H9 (cell line): ENCODE measurements at regions not wholly inside any gene's neighbourhood (a gene's known extent, or its start where the extent isn't known, plus 50 kb on each side); places are given as distances from the start of the nearest gene placed in this dataset.

Experiments
- DNase-seq: peaks from one replicate; pipeline ENCODE4 v3.0.0-alpha.2; 2017
- H2AFZ ChIP-seq: one replicate; pipeline ENCODE4 v1.6.1; 2013; ENCODE audit warnings: mild to moderate bottlenecking, low read length, control low read depth, moderate library complexity
- H2AK5ac ChIP-seq: 2 replicates; pipeline ENCODE4 v1.6.1; 2013; ENCODE audit warnings: low read length, control low read depth, mixed read lengths; ENCODE audit not compliant: insufficient read length
- H2BK120ac ChIP-seq: one replicate; pipeline ENCODE4 v1.6.1; 2013; ENCODE audit warnings: low read depth, mild to moderate bottlenecking, low read length, control low read depth, inconsistent platforms; ENCODE audit not compliant: poor library complexity, severe bottlenecking
- H2BK12ac ChIP-seq: 2 replicates; pipeline ENCODE4 v1.6.1; 2013; ENCODE audit warnings: low read length, control low read depth, mixed read lengths, low read depth; ENCODE audit not compliant: insufficient read length
- H2BK15ac ChIP-seq: 2 replicates; pipeline ENCODE4 v1.6.1; 2013; ENCODE audit warnings: low read depth, low read length, control low read depth
- H2BK20ac ChIP-seq: one replicate; pipeline ENCODE4 v1.6.1; 2013; ENCODE audit warnings: low read depth, mild to moderate bottlenecking, low read length, control low read depth, inconsistent platforms; ENCODE audit not compliant: poor library complexity, severe bottlenecking
- H2BK5ac ChIP-seq: 2 replicates; pipeline ENCODE4 v1.6.1; 2013; ENCODE audit warnings: low read length, control low read depth, mixed read lengths; ENCODE audit not compliant: insufficient read length
- H3K14ac ChIP-seq: 2 replicates; pipeline ENCODE4 v1.6.1; 2013; ENCODE audit warnings: low read length, control low read depth; ENCODE audit not compliant: insufficient read depth
- H3K18ac ChIP-seq: 2 replicates; pipeline ENCODE4 v1.6.1; 2013; ENCODE audit warnings: low read depth, mild to moderate bottlenecking, mixed read lengths, low read length, control low read depth; ENCODE audit not compliant: insufficient read length
- H3K23ac ChIP-seq: 2 replicates; pipeline ENCODE4 v1.6.1; 2013; ENCODE audit warnings: low read length, control low read depth, mixed read lengths, low read depth; ENCODE audit not compliant: insufficient read length
- H3K23me2 ChIP-seq: 2 replicates; pipeline ENCODE4 v1.6.1; 2013; ENCODE audit warnings: low read depth, mild to moderate bottlenecking, mixed read lengths, low read length, control low read depth; ENCODE audit not compliant: insufficient read length, poor library complexity, severe bottlenecking
- H3K27ac ChIP-seq: 2 replicates; pipeline ENCODE4 v1.5.1; 2013; ENCODE audit warnings: low read length, control low read depth, mixed read lengths, low read depth; ENCODE audit not compliant: insufficient read length
- H3K27me3 ChIP-seq: 2 replicates; pipeline ENCODE4 v1.6.1; 2013; ENCODE audit warnings: low read length, control low read depth, inconsistent platforms; ENCODE audit not compliant: insufficient read depth
- H3K4ac ChIP-seq: 2 replicates; pipeline ENCODE4 v1.6.1; 2013; ENCODE audit warnings: low read depth, mild to moderate bottlenecking, control low read depth, inconsistent platforms, low read length, moderate library complexity
- H3K4me1 ChIP-seq: 2 replicates; pipeline ENCODE4 v1.6.1; 2013; ENCODE audit warnings: low read length, control low read depth, inconsistent platforms; ENCODE audit not compliant: insufficient read depth
- H3K4me2 ChIP-seq: 2 replicates; pipeline ENCODE4 v1.6.1; 2013; ENCODE audit warnings: low read length, control low read depth, mixed read lengths; ENCODE audit not compliant: insufficient read length, insufficient read depth
- H3K56ac ChIP-seq: 2 replicates; pipeline ENCODE4 v1.6.1; 2013; ENCODE audit warnings: low read depth, mild to moderate bottlenecking, mixed read lengths, low read length, control low read depth; ENCODE audit not compliant: insufficient read length
- H3K79me1 ChIP-seq: 2 replicates; pipeline ENCODE4 v1.6.1; 2013; ENCODE audit warnings: low read depth, mild to moderate bottlenecking, moderate library complexity, low read length, control low read depth, inconsistent platforms; ENCODE audit not compliant: insufficient read depth, poor library complexity, severe bottlenecking
- H3K79me2 ChIP-seq: 2 replicates; pipeline ENCODE4 v1.6.1; 2013; ENCODE audit warnings: low read length, control low read depth, inconsistent platforms; ENCODE audit not compliant: insufficient read depth
- H3K9ac ChIP-seq: 2 replicates; pipeline ENCODE4 v1.6.1; 2013; ENCODE audit warnings: low read length, control low read depth, mixed read lengths; ENCODE audit not compliant: insufficient read length; ENCODE audit errors: extremely low read depth
- H3K9me3 ChIP-seq: one replicate; pipeline ENCODE4 v1.6.1; 2013; ENCODE audit warnings: low read depth, low read length, inconsistent platforms; ENCODE audit not compliant: control insufficient read depth
- H3T11ph ChIP-seq: one replicate; pipeline ENCODE4 v1.6.1; 2013; ENCODE audit warnings: mild to moderate bottlenecking, low read length, control low read depth, inconsistent platforms
- H4K20me1 ChIP-seq: one replicate; pipeline ENCODE4 v1.6.1; 2013; ENCODE audit not compliant: control insufficient read depth, insufficient read length, insufficient read depth
- H4K5ac ChIP-seq: 2 replicates; pipeline ENCODE4 v1.6.1; 2013; ENCODE audit warnings: low read depth, mild to moderate bottlenecking, mixed read lengths, low read length, control low read depth; ENCODE audit not compliant: insufficient read length
- H4K8ac ChIP-seq: replicated peaks from 2 replicates; pipeline ENCODE4 v1.6.1; 2013; ENCODE audit warnings: low read length, control low read depth, mixed read lengths, low read depth; ENCODE audit not compliant: insufficient read length
- H4K91ac ChIP-seq: 2 replicates; pipeline ENCODE4 v1.6.1; 2013; ENCODE audit warnings: low read depth, mild to moderate bottlenecking, moderate library complexity, mixed read lengths, low read length, control low read depth; ENCODE audit not compliant: insufficient read length
- H3K27ac Mint-ChIP-seq, 3 experiments: 2 replicates in 2 of 3; 3 replicates in 1 of 3; pipeline ENCODE4 v1.8.0; 2020 to 2021; ENCODE audit warnings: mixed read lengths in 3 of 3, mild to moderate bottlenecking in 1 of 3, moderate library complexity in 1 of 3
- H3K27me3 Mint-ChIP-seq: 2 replicates; pipeline ENCODE4 v1.8.0; 2021; ENCODE audit warnings: low read depth, mild to moderate bottlenecking, moderate library complexity, mixed read lengths
- H3K36me3 Mint-ChIP-seq, 3 experiments: 2 replicates in 2 of 3; 3 replicates in 1 of 3; pipeline ENCODE4 v1.8.0; 2020 to 2021; ENCODE audit warnings: low read depth in 3 of 3, mixed read lengths in 3 of 3; ENCODE audit not compliant: insufficient read depth in 1 of 3
- H3K4me1 Mint-ChIP-seq, 2 experiments: 2 replicates each; pipeline ENCODE4 v1.8.0; 2020; ENCODE audit warnings: mixed read lengths in 2 of 2
- H3K4me3 Mint-ChIP-seq, 2 experiments: 2 replicates in 1 of 2; 3 replicates in 1 of 2; pipeline ENCODE4 v1.8.0; 2020 to 2021; ENCODE audit warnings: mild to moderate bottlenecking in 2 of 2, mixed read lengths in 2 of 2, moderate library complexity in 1 of 2
- H3K9me3 Mint-ChIP-seq, 2 experiments: 2 replicates in 1 of 2; 3 replicates in 1 of 2; pipeline ENCODE4 v1.8.0; 2020; ENCODE audit warnings: mild to moderate bottlenecking in 2 of 2, mixed read lengths in 2 of 2, moderate library complexity in 1 of 2
- CTCF ChIP-seq: fragments of 200-600 bp; sonication (generic); conservative IDR thresholded peaks from 3 replicates; pipeline ENCODE4 v1.8.0; 2021; ENCODE audit warnings: antibody characterized with exemption, mild to moderate bottlenecking
- WGBS: extraction: QIAGEN DNeasy Blood & Tissue Kit; methylation state at CpG from one replicate; pipeline ENCODE4 v1.1.7; 2013; ENCODE audit warnings: missing lambda C conversion rate, low lambda C conversion rate, mixed read lengths; ENCODE audit not compliant: insufficient read length; ENCODE audit errors: extremely low coverage; 5-methylcytosine and 5-hydroxymethylcytosine counted together

GRCh38 chr12:65590318-65590717 lies 234.0 kb upstream of the HMGA2 start:
- Histone ChIP-seq H3K9ac (no peak overlapping the region), H3K14ac (no peak overlapping the region), H3K56ac (no peak overlapping the region), H3K79me1 (no peaks in the 10 kb centered on the region), H2AK5ac (no peak overlapping the region), H3K27me3 (no peaks in the 10 kb centered on the region), H2BK120ac (no peak overlapping the region), H2BK15ac (no peak overlapping the region), H3K23ac (no peak overlapping the region), H4K91ac (no peak overlapping the region), H3K4ac (no peak overlapping the region), H3K9me3 (no peaks in the 10 kb centered on the region), H2BK12ac (no peak overlapping the region), H3K23me2 (peaks cover 2% of the 10 kb centered on the region), H3K4me1 (peaks cover 4% of the 10 kb centered on the region; the same call in 1 of the 2 replicates), H3K27ac (no peak overlapping the region), H3K18ac (no peak overlapping the region), H3K79me2 (no peaks in the 10 kb centered on the region), H2AFZ (no peak overlapping the region), H3K4me2 (no peak overlapping the region), H2BK5ac (no peak overlapping the region), H4K5ac (no peak overlapping the region), H2BK20ac (no peak overlapping the region), H4K20me1 (no peaks in the 10 kb centered on the region), H4K8ac (no peak overlapping the region), H3T11ph (no peak overlapping the region)
- no peaks in the 10 kb centered on the region for H3K9me3 Mint-ChIP-seq
- no peak for TF ChIP-seq CTCF
- no CpG with 5 or more reads among the region's 4 CpGs for WGBS
- no peaks in the 10 kb centered on the region for H3K27me3 Mint-ChIP-seq
- no peak overlapping the region; a peak in 2 of 7 replicates for H3K27ac Mint-ChIP-seq
- no peak overlapping the region for H3K4me3 Mint-ChIP-seq
- DNase-seq, result no peak
- H3K4me1 Mint-ChIP-seq, result peaks cover 15% of the 10 kb centered on the region in 2 experiments
- H3K36me3 Mint-ChIP-seq, result no peaks in the 10 kb centered on the region
